ES-I3 (cell line): ENCODE measurements at regions not wholly inside any gene's neighbourhood (a gene's known extent, or its start where the extent isn't known, plus 50 kb on each side); places are given as distances from the start of the nearest gene placed in this dataset.
"Not testable (repeated sequence)": the region's sequence is repeated elsewhere in the genome, so short reads cannot be mapped to it uniquely, and the experiment has no call there.

ENCODE experiments used
- H3K36me3 ChIP-seq: 2 replicates; pipeline ENCODE4 v1.6.1; 2013; ENCODE audit warnings: mild to moderate bottlenecking, low read length, control low read depth, moderate library complexity; ENCODE audit not compliant: insufficient read depth
- H3K4me1 ChIP-seq: 2 replicates; pipeline ENCODE4 v1.6.1; 2013; ENCODE audit warnings: mild to moderate bottlenecking, control low read depth, low read length; ENCODE audit not compliant: insufficient read depth
- H3K9ac ChIP-seq: 2 replicates; pipeline ENCODE4 v1.6.1; 2013; ENCODE audit warnings: low read depth, mild to moderate bottlenecking, low read length, moderate library complexity
- H3K9me3 ChIP-seq: 2 replicates; pipeline ENCODE4 v1.6.1; 2013; ENCODE audit warnings: mild to moderate bottlenecking, low read length, moderate library complexity; ENCODE audit not compliant: control insufficient read depth, insufficient read depth

DNA sequence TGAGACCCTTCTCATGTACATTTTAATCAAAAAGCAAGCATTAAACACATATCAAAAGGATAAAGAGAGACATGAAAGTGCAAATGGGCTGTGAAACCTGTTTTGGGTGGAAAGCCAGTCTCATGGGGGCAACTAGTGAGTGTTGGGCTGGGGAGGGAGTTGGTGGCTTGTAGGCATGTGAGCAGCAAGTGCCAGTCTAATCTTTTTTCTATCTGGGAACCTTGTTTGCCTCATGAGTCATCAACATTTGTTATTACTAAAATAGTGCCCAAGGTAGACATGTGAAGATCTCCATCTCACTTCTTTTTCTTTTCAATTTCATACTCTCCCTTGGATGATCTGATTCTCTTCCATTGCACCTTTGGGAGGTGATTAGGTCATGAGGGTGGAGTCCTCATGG, 613.9 kb upstream of the GYPC start:
- no peaks in the 10 kb centered on the region for H3K36me3 ChIP-seq
- no peak overlapping the region for H3K9ac ChIP-seq
- no peaks in the 10 kb centered on the region for H3K9me3 ChIP-seq
- no peaks in the 10 kb centered on the region for H3K4me1 ChIP-seq

GRCh38 chr2:126048719-126049118, 607.2 kb upstream of the GYPC start:
- Histone ChIP-seq H3K9me3 (no peaks in the 10 kb centered on the region), H3K9ac (no peak overlapping the region), H3K36me3 (no peaks in the 10 kb centered on the region), H3K4me1 (no peaks in the 10 kb centered on the region)

- H3K9ac ChIP-seq: no peak overlapping the region
- no peaks in the 10 kb centered on the region for H3K4me1 ChIP-seq
- H3K36me3 ChIP-seq: no peaks in the 10 kb centered on the region
- 0 out of 2 replicates have a peak, but pooled peaks cover 2% of the 10 kb centered on the region for H3K9me3 ChIP-seq
Observed at GRCh38 chr2:126049461-126049860, 606.5 kb upstream of the GYPC start.

DNA sequence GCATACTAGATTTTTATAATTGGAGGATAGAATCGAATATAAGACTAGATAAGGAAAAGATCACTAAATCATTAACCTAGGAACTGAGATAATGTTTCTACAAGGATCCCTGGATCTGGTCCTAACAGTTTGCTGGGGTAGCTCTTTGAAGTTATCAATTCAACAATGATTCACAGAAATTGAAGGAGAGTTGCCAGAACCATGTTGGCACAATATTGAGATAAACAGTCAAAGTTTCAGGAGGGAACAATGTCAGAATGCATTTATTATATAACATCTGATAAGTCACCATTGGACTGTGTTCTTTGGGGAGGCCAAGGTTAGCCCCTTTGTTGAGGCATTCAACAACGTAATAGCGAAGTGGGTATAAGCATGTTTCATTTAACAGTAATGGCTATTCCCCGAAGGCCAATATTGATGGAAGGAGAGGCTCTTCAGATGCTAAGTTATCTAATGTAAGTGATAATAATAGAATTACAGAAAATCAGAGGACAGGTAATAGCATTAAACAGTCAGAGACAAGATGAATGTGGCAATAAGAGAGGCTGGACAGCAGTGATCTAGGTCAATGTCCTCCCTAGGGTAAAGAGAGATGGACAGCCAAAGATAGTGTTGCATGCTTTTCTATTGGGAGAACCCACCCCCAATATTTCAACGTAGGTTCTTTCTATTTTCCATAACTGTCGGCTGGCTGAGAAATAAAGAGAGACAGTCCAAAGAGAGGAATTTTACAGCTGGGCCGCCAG, 604.8 kb upstream of the GYPC start:
- Histone ChIP-seq H3K9me3 (0 out of 2 replicates have a peak, but pooled peaks cover 2% of the 10 kb centered on the region), H3K36me3 (no peaks in the 10 kb centered on the region)

DNA sequence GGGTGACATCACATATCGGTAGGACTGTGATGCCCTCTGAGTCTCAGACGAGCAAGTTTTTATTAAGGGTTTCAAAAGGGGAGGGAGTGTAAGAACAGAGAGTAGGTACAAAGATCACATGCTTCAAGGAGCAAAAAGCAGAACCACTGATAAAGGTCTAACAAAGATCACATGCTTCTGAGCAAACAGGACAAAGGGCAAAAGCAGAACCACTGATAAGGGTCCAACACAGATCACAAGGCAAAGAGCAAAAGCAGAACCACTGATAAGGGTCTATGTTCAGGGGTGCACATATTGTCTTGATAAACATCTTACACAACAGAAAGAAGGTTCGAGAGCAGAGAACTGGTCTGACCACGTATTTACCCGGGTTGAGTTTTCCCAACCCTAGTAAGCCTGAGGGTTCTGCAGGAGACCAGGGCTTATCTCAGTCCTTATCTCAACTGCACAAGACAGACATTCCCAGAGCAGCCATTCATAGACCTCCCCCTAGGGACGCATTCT, 604.2 kb upstream of the GYPC start:
- H3K36me3 ChIP-seq, H3K9me3 ChIP-seq, H3K4me1 ChIP-seq, H3K9ac ChIP-seq: not testable (repeated sequence)

More for the DNA sequence above, 604.8 kb upstream of the GYPC start:
- no peaks in the 10 kb centered on the region for H3K4me1 ChIP-seq
- H3K9ac ChIP-seq: no peak overlapping the region

- H3K36me3 ChIP-seq: no peaks in the 10 kb centered on the region
- H3K9me3 ChIP-seq: no peaks in the 10 kb centered on the region
- H3K9ac ChIP-seq: no peak overlapping the region
- H3K4me1 ChIP-seq: 0 out of 2 replicates have a peak, but pooled peaks cover 5% of the 10 kb centered on the region
Observed at GRCh38 chr2:126059379-126059778, 596.6 kb upstream of the GYPC start.

- Histone ChIP-seq H3K9ac (no peak overlapping the region), H3K36me3 (no peaks in the 10 kb centered on the region), H3K9me3 (no peaks in the 10 kb centered on the region), H3K4me1 (no peaks in the 10 kb centered on the region)
Observed at GRCh38 chr2:126085011-126085795, 570.8 kb upstream of the GYPC start.

DNA sequence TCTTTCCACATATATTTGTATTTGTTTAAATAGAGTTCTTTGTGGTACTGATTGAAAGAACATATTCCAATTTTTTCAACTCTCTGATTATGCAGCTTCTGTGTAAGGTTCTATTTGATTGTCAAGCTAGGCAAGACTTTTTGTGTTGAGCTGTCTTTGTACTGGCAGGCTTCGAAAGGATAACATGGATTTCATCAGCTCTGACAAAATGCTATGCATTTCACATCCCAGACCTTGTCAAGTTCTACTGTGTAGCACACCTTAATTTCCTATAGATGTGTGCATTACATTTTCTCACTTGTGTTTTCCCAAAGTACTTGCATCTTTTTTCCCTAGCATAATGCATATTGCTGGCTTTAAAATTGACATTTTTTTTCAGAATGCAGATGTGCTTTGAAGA, 555.0 kb upstream of the GYPC start:
- no peak overlapping the region for H3K9ac ChIP-seq
- H3K4me1 ChIP-seq: no peaks in the 10 kb centered on the region
- no peaks in the 10 kb centered on the region for H3K9me3 ChIP-seq
- no peaks in the 10 kb centered on the region for H3K36me3 ChIP-seq

DNA sequence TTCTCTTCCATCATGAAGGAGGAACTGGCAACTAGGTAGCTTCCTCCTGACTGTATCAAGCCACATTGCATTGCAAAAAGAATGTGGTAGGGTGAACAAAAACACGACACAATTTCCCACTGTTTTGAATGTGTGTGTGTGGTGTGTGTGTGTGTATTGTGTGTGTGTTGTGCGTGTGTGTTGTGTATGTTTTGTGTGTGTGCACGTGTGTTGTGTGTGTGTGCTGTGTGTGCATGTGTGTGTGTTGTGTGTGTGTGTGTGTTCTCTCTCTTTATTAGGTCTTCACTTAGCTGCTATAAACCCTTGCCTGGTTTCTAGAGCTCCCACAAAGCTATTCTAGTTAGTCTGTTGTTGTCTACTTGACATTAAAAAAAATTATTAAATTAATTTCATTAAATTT, 550.0 kb upstream of the GYPC start:
- Histone ChIP-seq H3K36me3 (no peaks in the 10 kb centered on the region), H3K9me3 (no peaks in the 10 kb centered on the region), H3K4me1 (no peaks in the 10 kb centered on the region), H3K9ac (no peak overlapping the region)

DNA sequence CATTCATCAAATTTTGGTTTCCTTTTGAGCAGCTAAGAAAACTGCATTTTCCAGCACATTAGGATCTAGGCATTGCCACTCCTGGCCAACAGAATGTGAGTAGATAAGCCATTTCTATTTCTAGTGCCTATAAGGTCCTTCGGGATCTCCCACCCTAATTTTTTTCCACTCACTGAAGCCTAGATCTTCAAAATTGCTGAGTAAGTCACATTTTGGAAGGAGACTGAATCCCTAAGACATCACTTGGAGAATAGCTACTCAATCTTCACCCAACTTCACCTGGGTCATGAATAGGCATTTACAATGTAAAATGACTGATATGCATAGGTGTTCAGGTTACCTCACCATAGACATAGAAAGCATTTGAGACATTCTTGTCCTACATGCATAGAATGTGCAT, 548.1 kb upstream of the GYPC start:
- Histone ChIP-seq H3K4me1 (no peaks in the 10 kb centered on the region), H3K9me3 (no peaks in the 10 kb centered on the region), H3K9ac (no peak overlapping the region), H3K36me3 (no peaks in the 10 kb centered on the region)

- Histone ChIP-seq H3K9ac (no peak overlapping the region), H3K36me3 (no peaks in the 10 kb centered on the region), H3K9me3 (no peaks in the 10 kb centered on the region), H3K4me1 (no peaks in the 10 kb centered on the region)
Observed at GRCh38 chr2:126115975-126116374, 540.0 kb upstream of the GYPC start.

- H3K4me1 ChIP-seq: no peaks in the 10 kb centered on the region
- no peaks in the 10 kb centered on the region for H3K36me3 ChIP-seq
- no peaks in the 10 kb centered on the region for H3K9me3 ChIP-seq
- H3K9ac ChIP-seq: no peak overlapping the region
Observed at GRCh38 chr2:126117886-126118285, 538.1 kb upstream of the GYPC start.

DNA sequence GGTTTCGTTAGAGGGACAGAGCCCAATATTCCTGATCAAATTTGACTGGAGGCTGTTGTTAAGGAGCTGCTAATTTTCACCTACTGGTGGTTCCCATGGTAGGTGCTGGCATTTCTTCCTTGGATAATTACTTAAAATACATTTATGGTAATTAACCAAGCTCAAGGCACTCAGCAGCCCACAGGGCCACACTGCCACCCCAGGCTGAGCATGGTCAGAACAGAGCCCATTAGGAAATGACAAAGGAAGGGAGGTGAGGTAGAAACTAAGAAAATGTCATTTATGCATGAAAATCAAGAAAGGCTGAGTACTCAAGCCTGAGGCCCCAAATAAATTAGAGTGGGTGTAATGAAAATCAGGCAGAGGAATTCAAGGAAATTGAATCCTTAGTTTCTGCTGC, 510.2 kb upstream of the GYPC start:
- H3K9ac ChIP-seq: no peak overlapping the region
- H3K36me3 ChIP-seq: no peaks in the 10 kb centered on the region
- H3K4me1 ChIP-seq: no peaks in the 10 kb centered on the region
- H3K9me3 ChIP-seq: no peaks in the 10 kb centered on the region

DNA sequence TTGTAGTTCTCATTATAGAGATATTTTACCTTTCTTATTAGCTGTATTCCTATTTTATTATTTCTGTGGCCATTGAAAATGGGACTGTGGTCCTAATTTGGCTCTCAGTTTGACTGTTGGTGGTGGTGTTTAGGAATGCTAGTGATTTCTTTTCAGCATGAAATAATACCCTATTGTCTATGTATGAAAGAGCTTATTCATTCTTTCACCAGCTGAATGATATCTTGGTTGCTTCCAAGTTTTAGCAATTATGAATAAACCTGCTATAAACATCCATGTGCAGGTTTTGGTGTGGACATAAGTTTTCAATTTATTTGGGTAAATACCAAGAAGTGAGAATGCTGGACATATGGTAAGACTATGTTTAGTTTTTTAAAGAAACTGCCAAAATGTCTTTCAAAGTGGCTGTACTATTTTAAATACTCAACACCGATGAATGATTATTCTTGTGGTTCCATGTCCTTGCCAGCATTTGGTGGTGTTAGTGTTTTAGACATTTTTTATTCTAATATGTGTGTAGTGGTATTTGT, 501.6 kb upstream of the GYPC start:
- Histone ChIP-seq H3K9me3 (no peaks in the 10 kb centered on the region), H3K4me1 (no peaks in the 10 kb centered on the region), H3K9ac (no peak overlapping the region), H3K36me3 (no peaks in the 10 kb centered on the region)

- H3K9me3 ChIP-seq, H3K4me1 ChIP-seq, H3K36me3 ChIP-seq, H3K9ac ChIP-seq: not testable (repeated sequence)
Observed at GRCh38 chr2:126160950-126161349, 495.0 kb upstream of the GYPC start.
